GM23248 (cell line): ENCODE measurements at regions not wholly inside any gene's neighbourhood (a gene's known extent, or its start where the extent isn't known, plus 50 kb on each side); places are given as distances from the start of the nearest gene placed in this dataset.

Experiments used
- DNase-seq: peaks from one replicate; pipeline ENCODE4 v3.0.0-alpha.2; 2015
- H2AFZ ChIP-seq: fragments of 200-600 bp; sonication (generic); 2 replicates; pipeline ENCODE4 v1.6.1; 2016; ENCODE audit warnings: antibody characterized with exemption
- H3F3A ChIP-seq: fragments of 200-600 bp; sonication (generic); 2 replicates; pipeline ENCODE4 v1.6.1; 2016; ENCODE audit warnings: mild to moderate bottlenecking, antibody characterized with exemption, mixed run types; ENCODE audit not compliant: insufficient read depth
- H3K27ac ChIP-seq: fragments of 200-600 bp; sonication (generic); 2 replicates; pipeline ENCODE4 v1.5.1; 2016; ENCODE audit warnings: mild to moderate bottlenecking
- H3K27me3 ChIP-seq: fragments of 200-600 bp; sonication (generic); replicated peaks from 2 replicates; pipeline ENCODE4 v1.6.1; 2016; ENCODE audit warnings: mild to moderate bottlenecking; ENCODE audit not compliant: insufficient read depth
- H3K36me3 ChIP-seq: fragments of 200-600 bp; sonication (generic); 2 replicates; pipeline ENCODE4 v1.6.1; 2016; ENCODE audit warnings: low read depth, mild to moderate bottlenecking
- H3K4me1 ChIP-seq: fragments of 200-600 bp; sonication (generic); 2 replicates; pipeline ENCODE4 v1.6.1; 2016; ENCODE audit warnings: mild to moderate bottlenecking; ENCODE audit not compliant: insufficient read depth
- H3K4me2 ChIP-seq: fragments of 200-600 bp; sonication (generic); one replicate; pipeline ENCODE4 v1.6.1; 2016; ENCODE audit warnings: mild to moderate bottlenecking; ENCODE audit not compliant: unreplicated experiment
- H3K4me3 ChIP-seq: fragments of 200-600 bp; sonication (generic); 2 replicates; pipeline ENCODE4 v1.5.1; 2016; ENCODE audit warnings: mild to moderate bottlenecking
- H3K79me2 ChIP-seq: fragments of 200-600 bp; sonication (generic); 2 replicates; pipeline ENCODE4 v1.6.1; 2016; ENCODE audit warnings: mild to moderate bottlenecking; ENCODE audit not compliant: insufficient read depth
- H3K9ac ChIP-seq: fragments of 200-600 bp; sonication (generic); 2 replicates; pipeline ENCODE4 v1.6.1; 2016; ENCODE audit warnings: mild to moderate bottlenecking
- H3K9me2 ChIP-seq: fragments of 200-600 bp; sonication (generic); 2 replicates; pipeline ENCODE4 v1.6.1; 2016; ENCODE audit warnings: mixed run types, mild to moderate bottlenecking, moderate library complexity; ENCODE audit not compliant: insufficient read depth
- H3K9me3 ChIP-seq: fragments of 200-600 bp; sonication (generic); one replicate; pipeline ENCODE4 v1.6.1; 2017; ENCODE audit warnings: low read depth
- H4K20me1 ChIP-seq: fragments of 200-600 bp; sonication (generic); 2 replicates; pipeline ENCODE4 v1.6.0; 2016; ENCODE audit not compliant: insufficient read depth
- EZH2 ChIP-seq: fragments of 200-600 bp; sonication (generic); IDR thresholded peaks from 2 replicates; pipeline ENCODE4 v1.6.1; 2018; ENCODE audit warnings: antibody characterized with exemption, mild to moderate bottlenecking; ENCODE audit not compliant: insufficient read depth, poor library complexity, severe bottlenecking
- EZH2phosphoT487 ChIP-seq: fragments of 200-600 bp; sonication (generic); IDR thresholded peaks from 2 replicates; pipeline ENCODE4 v1.6.1; 2018; ENCODE audit warnings: antibody characterized with exemption, moderate library complexity, mild to moderate bottlenecking, low read depth; ENCODE audit not compliant: insufficient read depth
- WGBS, 2 experiments: methylation state at CpG; one replicate each; pipeline ENCODE4 v1.1.6; 2015 to 2017; ENCODE audit warnings: low lambda C conversion rate in 2 of 2, low coverage in 1 of 2; ENCODE audit errors: missing lambda C conversion rate in 2 of 2; 5-methylcytosine and 5-hydroxymethylcytosine counted together
- in situ Hi-C: fragments of 300-500 bp; cut with MboI; formaldehyde crosslinking; loops from 2 replicates; pipeline ENCODE4 v1.15.0; 2020

- Histone ChIP-seq H3K79me2 (no peaks in the 10 kb centered on the region), H3K36me3 (no peaks in the 10 kb centered on the region), H2AFZ (no peak overlapping the region), H3F3A (peaks cover 7% of the 10 kb centered on the region), H3K4me2 (no peak overlapping the region), H4K20me1 (no peaks in the 10 kb centered on the region), H3K27ac (no peak overlapping the region), H3K9me2 (no peaks in the 10 kb centered on the region), H3K4me1 (peaks cover 24% of the 10 kb centered on the region), H3K4me3 (no peak overlapping the region), H3K27me3 (no peaks in the 10 kb centered on the region), H3K9ac (no peak overlapping the region), H3K9me3 (no peaks in the 10 kb centered on the region)
- 97 to 100% methylated on average over 3 of the region's 3 CpGs for WGBS, 2 experiments
- in situ Hi-C loops: no loop called here
- TF ChIP-seq EZH2phosphoT487 (no peak), EZH2 (no peak)
- DNase-seq: no peak
Observed at GRCh38 chr6:74650668-74651067, 555.2 kb downstream of the COL12A1 start.

GRCh38 chr6:74646461-74646860 lies 559.4 kb downstream of the COL12A1 start:
- Histone ChIP-seq H3K79me2 (no peaks in the 10 kb centered on the region), H3K4me3 (no peak overlapping the region), H2AFZ (no peak overlapping the region), H3K36me3 (no peaks in the 10 kb centered on the region), H3K9me3 (no peaks in the 10 kb centered on the region), H3F3A (peaks cover 2% of the 10 kb centered on the region; the same call in 1 of the 2 replicates), H3K9ac (no peak overlapping the region), H3K4me2 (no peak overlapping the region), H3K27me3 (no peaks in the 10 kb centered on the region), H4K20me1 (no peaks in the 10 kb centered on the region), H3K9me2 (no peaks in the 10 kb centered on the region), H3K4me1 (peaks cover 2% of the 10 kb centered on the region), H3K27ac (no peak overlapping the region)
- TF ChIP-seq EZH2 (no peak), EZH2phosphoT487 (no peak)
- DNase-seq: no peak
- WGBS, 2 experiments: 94% methylated on average over 1 of the region's 1 CpG
- in situ Hi-C loops: no loop called here

GRCh38 chr6:74645108-74645849 lies 560.6 kb downstream of the COL12A1 start:
- H3K36me3 ChIP-seq: no peaks in the 10 kb centered on the region
- no peaks in the 10 kb centered on the region for H4K20me1 ChIP-seq
- no peak overlapping the region for H2AFZ ChIP-seq
- WGBS, 2 experiments: 87 to 90% methylated on average over 6 of the region's 6 CpGs
- no peak overlapping the region for H3K4me3 ChIP-seq
- in situ Hi-C loops: no loop called here
- no peaks in the 10 kb centered on the region for H3F3A ChIP-seq
- H3K4me2 ChIP-seq: no peak overlapping the region
- DNase-seq: no peak
- H3K9me2 ChIP-seq: no peaks in the 10 kb centered on the region
- no peaks in the 10 kb centered on the region for H3K79me2 ChIP-seq
- H3K27me3 ChIP-seq: no peaks in the 10 kb centered on the region
- H3K9ac ChIP-seq: no peak overlapping the region
- TF ChIP-seq EZH2phosphoT487 (no peak), EZH2 (no peak)
- H3K27ac ChIP-seq: no peak overlapping the region
- no peaks in the 10 kb centered on the region for H3K4me1 ChIP-seq
- no peaks in the 10 kb centered on the region for H3K9me3 ChIP-seq

DNA sequence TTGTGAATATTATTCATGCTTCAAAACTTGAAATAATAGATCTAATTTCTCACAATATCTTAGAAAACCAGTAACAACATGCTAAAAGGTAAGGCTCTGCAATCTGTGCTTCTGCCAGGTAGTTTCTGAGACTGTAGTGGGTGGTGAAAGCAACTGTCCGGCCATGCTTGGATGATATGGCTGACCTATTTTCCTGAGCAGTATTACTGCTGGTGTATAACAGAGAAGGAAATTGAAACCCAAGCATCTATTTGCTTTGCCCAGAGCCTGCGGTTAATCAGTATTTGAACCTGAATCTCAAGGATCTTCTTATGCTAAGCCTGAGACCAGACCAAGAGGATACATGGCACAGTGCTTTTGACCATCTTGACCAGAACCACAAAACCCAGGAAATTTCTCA lies 563.8 kb downstream of the COL12A1 start:
- Histone ChIP-seq H4K20me1 (no peaks in the 10 kb centered on the region), H3K27ac (no peak overlapping the region)

More for the DNA sequence above, 563.8 kb downstream of the COL12A1 start:
- Histone ChIP-seq H3K4me2 (no peak overlapping the region), H3K4me3 (no peak overlapping the region), H3K9me2 (0 out of 2 replicates have a peak, but pooled peaks cover 3% of the 10 kb centered on the region), H2AFZ (no peak overlapping the region), H3K4me1 (peaks cover 14% of the 10 kb centered on the region), H3F3A (peaks cover 9% of the 10 kb centered on the region), H3K9ac (no peak overlapping the region), H3K27me3 (no peaks in the 10 kb centered on the region), H3K36me3 (no peaks in the 10 kb centered on the region), H3K79me2 (no peaks in the 10 kb centered on the region), H3K9me3 (no peaks in the 10 kb centered on the region)
- no peak for DNase-seq
- no peak for TF ChIP-seq EZH2phosphoT487
- TF ChIP-seq EZH2: no peak
- in situ Hi-C loops: no loop called here
- WGBS, 2 experiments: 85 to 86% methylated on average over 2 of the region's 2 CpGs
